ENCODE measurements at regions not wholly inside any gene's neighbourhood (a gene's known extent, or its start where the extent isn't known, plus 50 kb on each side); places are given as distances from the start of the nearest gene placed in this dataset.

DNA sequence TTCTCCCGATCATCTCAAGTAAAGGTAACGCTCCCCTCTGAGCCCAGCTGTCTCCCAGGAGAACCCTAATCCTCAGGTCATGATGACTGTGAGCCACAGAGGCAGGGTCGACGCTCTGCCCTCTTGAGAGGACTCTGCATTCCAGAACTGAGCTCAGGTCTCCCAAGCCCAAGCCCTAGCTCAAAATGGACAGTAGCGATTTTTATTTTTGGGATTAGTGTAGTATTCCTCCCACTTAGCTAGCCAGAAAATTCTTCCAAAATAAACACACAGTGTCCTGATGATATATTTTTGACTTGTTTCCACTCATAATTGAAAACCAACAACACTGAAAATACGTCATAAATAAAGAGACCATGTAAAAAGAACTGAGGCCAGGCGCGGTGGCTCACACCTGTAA is 462.0 kb upstream of the MGMT start:
- no peaks in the 10 kb centered on the region for H3K4me1 Mint-ChIP-seq
- no peaks in the 10 kb centered on the region for H3K9me3 ChIP-seq (ENCODE audit: control insufficient read depth, low read length, poor library complexity, severe bottlenecking)
- no peaks in the 10 kb centered on the region for H3K36me3 Mint-ChIP-seq (ENCODE audit: low read depth)
- ATAC-seq (no peak), DNase-seq (no peak)
- no peak overlapping the region for H3K27ac Mint-ChIP-seq
- H3K27me3 Mint-ChIP-seq, result no peaks in the 10 kb centered on the region
- no peak overlapping the region for H3K4me3 Mint-ChIP-seq

DNA sequence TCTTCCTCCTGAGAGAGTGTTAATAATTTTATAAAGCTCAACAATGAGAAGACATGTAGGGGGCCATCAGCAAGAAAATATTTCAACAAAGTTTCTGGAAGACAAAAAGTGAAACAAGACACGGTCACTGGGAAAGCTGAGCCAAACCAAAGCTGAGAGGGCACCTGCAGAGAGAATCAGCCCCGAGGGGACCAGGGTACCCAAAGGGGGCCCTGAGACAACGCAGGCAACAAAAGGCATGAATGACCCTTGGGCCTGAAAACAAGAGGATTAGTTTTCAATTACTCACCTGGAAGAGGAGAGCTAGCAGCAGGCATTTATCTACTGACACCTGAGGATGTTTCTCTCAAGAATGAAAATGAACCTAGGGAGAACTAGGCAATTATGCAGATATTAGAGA is 461.2 kb upstream of the MGMT start:
- H3K9me3 ChIP-seq (ENCODE audit: control insufficient read depth, low read length, poor library complexity, severe bottlenecking), result no peaks in the 10 kb centered on the region
- H3K36me3 Mint-ChIP-seq (ENCODE audit: low read depth), result no peaks in the 10 kb centered on the region
- ATAC-seq, result no peak
- no peaks in the 10 kb centered on the region for H3K4me1 Mint-ChIP-seq
- no peak overlapping the region for H3K4me3 Mint-ChIP-seq
- no peak overlapping the region for H3K27ac Mint-ChIP-seq
- no peaks in the 10 kb centered on the region for H3K27me3 Mint-ChIP-seq
- no peak for DNase-seq

DNA sequence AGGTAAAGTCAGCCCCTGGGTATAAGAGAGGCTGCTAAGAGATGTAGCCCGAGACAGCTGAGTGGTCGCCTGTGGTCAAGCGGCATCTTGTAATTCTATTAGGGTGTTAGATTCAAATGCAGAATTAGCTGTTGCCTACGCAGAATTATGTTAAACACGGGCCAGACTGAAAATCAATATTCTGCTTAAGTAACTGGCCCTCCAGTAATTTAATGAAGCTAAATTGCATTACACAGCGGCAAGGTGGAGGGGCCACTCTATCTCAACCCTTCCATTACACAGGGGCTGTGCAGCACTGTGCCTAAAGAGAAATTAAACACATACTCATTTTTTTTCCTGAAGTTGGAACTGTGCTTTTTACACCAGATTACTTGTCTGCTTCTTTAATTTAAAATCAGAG is 448.5 kb upstream of the MGMT start:
- no peaks in the 10 kb centered on the region for H3K9me3 ChIP-seq (ENCODE audit: control insufficient read depth, low read length, poor library complexity, severe bottlenecking)
- ATAC-seq, result no peak
- H3K4me3 Mint-ChIP-seq, result no peak overlapping the region
- H3K4me1 Mint-ChIP-seq, result no peaks in the 10 kb centered on the region
- H3K27me3 Mint-ChIP-seq, result no peaks in the 10 kb centered on the region
- H3K36me3 Mint-ChIP-seq (ENCODE audit: low read depth), result no peaks in the 10 kb centered on the region
- no peak for DNase-seq
- H3K27ac Mint-ChIP-seq, result no peak overlapping the region

DNA sequence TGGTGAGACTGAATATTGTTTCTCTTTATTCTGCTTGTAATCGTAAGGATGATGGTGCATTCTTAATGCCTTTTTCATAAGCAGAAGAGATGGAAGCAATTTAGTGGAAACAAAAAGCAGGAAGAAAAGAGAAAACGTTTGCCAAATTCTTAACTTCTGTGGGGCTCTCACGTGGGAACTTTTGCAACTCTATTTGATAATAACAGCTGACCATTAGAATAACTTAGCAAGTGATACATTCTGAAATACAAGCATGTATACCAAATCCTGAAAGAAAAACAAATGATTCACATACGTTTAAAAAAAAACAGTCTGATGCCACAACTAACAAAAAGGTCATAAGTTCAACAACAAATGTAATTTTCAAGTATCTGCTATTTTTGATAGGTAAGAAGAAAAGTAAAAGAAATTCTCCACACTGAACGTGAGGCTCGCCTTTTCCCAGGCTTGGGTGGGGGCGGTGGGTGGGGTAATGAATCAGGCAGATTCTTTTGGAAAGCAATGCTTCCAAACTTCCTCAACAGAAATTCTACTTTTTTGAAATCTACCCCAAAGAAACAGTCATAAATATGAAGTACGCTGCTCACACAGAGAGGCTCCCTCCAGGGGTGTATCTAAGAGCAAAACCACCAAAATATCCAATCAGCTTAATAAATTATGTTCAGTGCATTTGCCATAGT is 446.2 kb upstream of the MGMT start:
- Mint-ChIP-seq H3K27ac (no peak overlapping the region), H3K27me3 (peaks cover 6% of the 10 kb centered on the region), H3K36me3 (ENCODE audit: low read depth) (no peaks in the 10 kb centered on the region), H3K4me1 (no peaks in the 10 kb centered on the region), H3K4me3 (no peak overlapping the region)
- no peaks in the 10 kb centered on the region for H3K9me3 ChIP-seq (ENCODE audit: control insufficient read depth, low read length, poor library complexity, severe bottlenecking)
- DNase-seq (no peak), ATAC-seq (no peak)

DNA sequence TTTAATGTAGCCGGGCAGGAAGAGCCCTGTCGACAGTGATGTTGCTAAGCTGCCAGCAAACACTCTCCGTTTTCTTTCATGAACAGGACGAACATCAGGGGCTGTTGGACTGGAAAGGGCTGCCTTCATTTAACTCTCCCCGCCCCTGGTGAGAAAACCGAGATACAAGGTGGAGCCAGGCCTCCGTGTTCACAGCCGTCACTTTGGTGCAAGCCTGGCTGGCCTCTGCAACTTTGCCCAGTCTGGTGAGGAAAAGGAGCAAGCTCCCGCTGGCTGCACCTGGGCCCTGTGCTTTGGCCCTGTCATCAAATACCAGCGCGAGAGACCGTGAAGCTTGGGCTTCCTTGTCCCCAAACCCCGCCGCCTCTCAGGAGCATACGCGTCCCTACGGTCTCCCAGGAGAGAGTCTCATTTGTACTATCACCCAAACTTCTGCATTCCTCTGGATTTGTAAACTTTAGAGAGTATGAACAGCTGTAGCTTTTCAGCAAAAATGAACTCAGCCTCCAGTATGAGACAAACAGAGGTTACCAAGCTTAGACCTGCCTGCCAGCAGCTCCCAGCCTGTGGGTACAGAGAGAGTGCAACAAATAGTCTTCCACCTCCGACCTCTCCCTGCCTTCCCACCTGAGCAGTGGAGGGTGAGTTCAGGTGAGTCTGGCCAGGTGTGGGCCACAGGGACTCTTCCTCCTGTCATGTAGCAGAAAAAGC is 445.3 kb upstream of the MGMT start:
- H3K9me3 ChIP-seq (ENCODE audit: control insufficient read depth, low read length, poor library complexity, severe bottlenecking), result no peaks in the 10 kb centered on the region
- ATAC-seq, result no peak
- no peak overlapping the region for H3K27ac Mint-ChIP-seq
- H3K27me3 Mint-ChIP-seq, result peaks cover 6% of the 10 kb centered on the region
- no peaks in the 10 kb centered on the region for H3K4me1 Mint-ChIP-seq
- H3K36me3 Mint-ChIP-seq (ENCODE audit: low read depth), result no peaks in the 10 kb centered on the region
- no peak overlapping the region for H3K4me3 Mint-ChIP-seq
- no peak for DNase-seq

DNA sequence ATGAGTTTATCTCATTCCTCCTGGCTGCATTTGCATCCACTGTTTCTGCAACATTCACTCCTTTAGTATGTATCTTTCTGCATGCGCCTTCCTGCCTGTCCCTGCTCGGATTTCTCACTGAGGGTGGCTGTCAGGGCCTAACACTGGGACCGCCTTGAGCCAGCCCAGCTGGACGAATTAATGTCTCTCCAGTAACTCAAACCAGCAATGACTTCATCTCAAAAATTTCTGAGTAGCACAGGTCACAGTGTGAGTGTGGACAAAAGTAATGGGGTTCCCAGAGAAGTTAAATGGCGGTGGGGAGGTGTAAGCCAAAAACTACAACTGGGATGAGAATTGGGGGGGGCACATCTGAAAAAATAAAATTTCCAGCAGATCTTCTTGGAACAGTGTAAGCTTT is 444.0 kb upstream of the MGMT start:
- H3K36me3 Mint-ChIP-seq (ENCODE audit: low read depth), result no peaks in the 10 kb centered on the region
- no peak overlapping the region for H3K27ac Mint-ChIP-seq
- no peaks in the 10 kb centered on the region for H3K4me1 Mint-ChIP-seq
- H3K9me3 ChIP-seq (ENCODE audit: control insufficient read depth, low read length, poor library complexity, severe bottlenecking), result no peaks in the 10 kb centered on the region
- H3K27me3 Mint-ChIP-seq, result peaks cover 6% of the 10 kb centered on the region
- no peak for ATAC-seq
- H3K4me3 Mint-ChIP-seq, result no peak overlapping the region
- DNase-seq, result no peak

DNA sequence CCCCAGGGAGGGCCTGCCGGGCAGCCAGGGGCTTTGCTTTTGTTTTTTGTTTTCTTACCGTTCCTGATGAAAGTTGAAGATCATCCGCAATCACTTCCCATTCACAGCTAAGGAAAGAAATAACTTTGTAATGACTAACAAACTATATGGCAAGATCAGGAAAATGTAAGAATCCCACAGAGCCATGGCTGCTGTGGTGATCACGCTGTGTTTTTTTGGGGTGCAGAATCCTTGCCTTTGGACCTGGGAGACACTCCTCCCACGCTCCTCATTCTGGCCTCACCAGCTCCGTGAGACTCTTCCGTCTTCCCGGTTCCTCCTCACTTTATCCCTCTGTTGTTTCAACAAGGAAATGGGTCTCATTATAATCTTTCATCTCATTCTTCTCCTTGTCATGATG is 443.0 kb upstream of the MGMT start:
- Mint-ChIP-seq H3K27ac (no peak overlapping the region), H3K27me3 (peaks cover 6% of the 10 kb centered on the region), H3K4me1 (no peaks in the 10 kb centered on the region), H3K36me3 (ENCODE audit: low read depth) (no peaks in the 10 kb centered on the region), H3K4me3 (no peak overlapping the region)
- H3K9me3 ChIP-seq (ENCODE audit: control insufficient read depth, low read length, poor library complexity, severe bottlenecking), result no peaks in the 10 kb centered on the region
- ATAC-seq, result no peak
- no peak for DNase-seq

DNA sequence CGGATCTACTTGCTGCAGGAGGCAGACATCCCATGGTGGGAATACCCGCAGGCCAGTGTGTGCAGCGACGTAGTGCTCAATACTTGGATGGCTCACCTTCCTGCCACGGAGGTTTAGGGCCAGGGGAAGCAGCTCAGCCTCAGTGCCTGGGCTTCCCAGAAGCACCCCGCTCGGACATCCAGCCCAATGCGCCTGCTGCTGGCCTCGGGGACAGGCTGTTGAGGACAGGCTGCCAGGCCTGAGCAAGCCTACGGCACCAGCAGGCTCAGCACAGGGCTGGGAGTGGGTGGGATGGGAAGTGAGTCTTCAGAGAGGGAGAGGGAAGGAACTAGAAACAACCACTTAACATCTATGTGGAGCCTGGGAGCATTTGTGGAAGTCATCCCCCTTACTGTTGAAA is 441.3 kb upstream of the MGMT start:
- ATAC-seq (no peak), DNase-seq (no peak)
- H3K4me3 Mint-ChIP-seq, result no peak overlapping the region
- H3K36me3 Mint-ChIP-seq (ENCODE audit: low read depth), result no peaks in the 10 kb centered on the region
- no peaks in the 10 kb centered on the region for H3K9me3 ChIP-seq (ENCODE audit: control insufficient read depth, low read length, poor library complexity, severe bottlenecking)
- no peaks in the 10 kb centered on the region for H3K4me1 Mint-ChIP-seq
- H3K27ac Mint-ChIP-seq, result no peak overlapping the region
- H3K27me3 Mint-ChIP-seq, result peaks cover 6% of the 10 kb centered on the region

DNA sequence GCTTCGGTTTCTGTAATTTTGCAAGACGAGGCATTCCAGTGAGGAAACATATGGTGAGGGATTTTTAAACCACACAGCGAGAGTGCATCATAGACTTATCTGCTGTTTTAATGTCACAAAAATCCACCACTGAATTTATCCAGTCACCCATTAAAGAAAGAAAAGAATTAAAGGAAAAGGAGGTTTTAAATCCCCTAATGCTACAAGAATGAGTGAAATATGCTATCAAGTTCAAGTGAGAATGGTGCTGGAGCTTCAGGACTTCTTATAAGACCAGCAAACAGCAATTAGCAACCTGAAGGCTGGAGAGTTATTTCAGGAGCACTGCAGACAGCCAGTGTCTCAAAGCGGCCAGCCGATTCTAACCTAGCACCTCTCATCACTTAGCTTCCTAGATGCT is 439.1 kb upstream of the MGMT start:
- Mint-ChIP-seq H3K27me3 (peaks cover 17% of the 10 kb centered on the region), H3K36me3 (ENCODE audit: low read depth) (no peaks in the 10 kb centered on the region), H3K4me1 (peaks cover 5% of the 10 kb centered on the region), H3K27ac (no peak overlapping the region), H3K4me3 (no peak overlapping the region)
- DNase-seq (no peak), ATAC-seq (no peak)
- H3K9me3 ChIP-seq (ENCODE audit: control insufficient read depth, low read length, poor library complexity, severe bottlenecking), result no peaks in the 10 kb centered on the region

DNA sequence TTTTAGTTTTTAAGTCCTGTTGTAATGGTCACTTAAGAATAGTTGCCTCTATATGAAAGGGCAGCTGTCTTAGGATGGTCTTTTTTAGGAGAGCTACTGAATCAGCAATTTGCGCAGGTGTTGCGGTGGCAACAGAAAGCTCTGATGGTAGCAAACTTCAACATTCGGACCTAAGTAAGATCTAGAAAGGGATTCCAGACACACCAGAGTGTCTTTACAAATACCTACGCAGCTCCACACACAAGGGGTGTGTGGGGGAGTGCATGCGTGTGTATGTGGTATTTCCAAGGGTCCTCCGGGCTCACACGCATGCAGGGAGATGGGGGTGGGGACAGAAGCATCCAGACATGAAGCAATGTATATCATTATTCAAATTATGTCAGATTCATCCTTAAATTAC is 438.6 kb upstream of the MGMT start:
- peaks cover 18% of the 10 kb centered on the region for H3K27me3 Mint-ChIP-seq
- no peak for DNase-seq

DNA sequence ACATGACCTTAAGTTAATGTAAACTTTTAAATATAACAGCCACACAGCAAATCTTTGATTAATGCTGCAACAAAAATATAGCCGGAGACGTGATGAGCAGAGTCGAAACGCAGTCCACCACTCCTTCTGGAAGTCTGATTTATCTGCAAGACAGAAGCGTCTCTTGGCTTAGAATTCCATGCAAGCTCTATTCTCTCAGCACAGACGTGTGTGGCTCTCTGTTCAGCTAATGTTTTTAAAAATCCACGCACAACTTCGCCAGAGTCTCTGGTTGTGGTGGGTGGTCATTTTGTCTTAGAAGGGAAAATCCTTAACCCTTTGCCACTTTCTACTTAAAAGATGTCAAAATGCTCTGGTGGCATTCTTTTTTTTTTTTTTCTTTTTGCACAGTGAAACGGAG is 438.0 kb upstream of the MGMT start:
- peaks cover 8% of the 10 kb centered on the region for H3K4me1 Mint-ChIP-seq
- no peak for DNase-seq
- no peaks in the 10 kb centered on the region for H3K9me3 ChIP-seq (ENCODE audit: control insufficient read depth, low read length, poor library complexity, severe bottlenecking)
- no peak overlapping the region for H3K27ac Mint-ChIP-seq
- H3K4me3 Mint-ChIP-seq, result no peak overlapping the region
- no peak for ATAC-seq
- peaks cover 21% of the 10 kb centered on the region for H3K27me3 Mint-ChIP-seq
- no peaks in the 10 kb centered on the region for H3K36me3 Mint-ChIP-seq (ENCODE audit: low read depth)

More for the DNA sequence above, 438.6 kb upstream of the MGMT start:
- Mint-ChIP-seq H3K27ac (no peak overlapping the region), H3K4me3 (no peak overlapping the region), H3K36me3 (ENCODE audit: low read depth) (no peaks in the 10 kb centered on the region), H3K4me1 (peaks cover 5% of the 10 kb centered on the region)
- no peaks in the 10 kb centered on the region for H3K9me3 ChIP-seq (ENCODE audit: control insufficient read depth, low read length, poor library complexity, severe bottlenecking)
- no peak for ATAC-seq

DNA sequence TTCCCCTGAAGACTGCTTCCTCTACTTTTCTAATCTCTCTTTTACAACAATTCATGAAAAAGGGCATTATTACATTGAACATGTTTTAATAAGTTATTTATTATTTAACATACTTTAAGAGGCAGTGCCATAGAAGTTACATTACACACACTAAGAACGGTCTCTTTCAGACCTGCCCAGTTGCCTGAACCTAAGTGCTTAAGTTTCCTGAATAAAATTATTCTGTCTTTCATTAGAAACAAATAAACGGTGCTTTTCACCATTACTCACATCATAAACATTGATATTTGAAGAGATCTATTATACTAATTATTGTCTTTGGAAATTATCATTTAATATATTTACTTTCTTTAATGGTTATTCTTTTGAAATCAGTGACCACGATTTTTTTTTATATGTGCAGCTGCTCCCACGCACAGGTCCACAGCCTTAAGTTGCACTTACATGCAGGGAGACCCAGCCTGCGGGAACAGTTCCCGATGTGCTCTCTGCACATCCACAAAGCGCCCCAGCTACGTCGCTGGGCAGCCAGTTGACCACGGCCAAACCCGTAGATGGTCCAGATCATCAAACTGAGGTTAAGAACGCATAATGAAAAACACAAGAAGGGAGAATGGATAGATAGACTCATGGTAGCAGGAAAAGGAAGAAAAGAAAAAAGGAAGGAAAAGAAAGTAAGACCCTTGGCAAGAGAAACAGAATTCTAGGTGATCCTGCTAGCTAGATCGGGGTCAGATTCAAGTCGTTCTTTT is 437.0 kb upstream of the MGMT start:
- H3K27ac Mint-ChIP-seq, result no peak overlapping the region
- no peaks in the 10 kb centered on the region for H3K9me3 ChIP-seq (ENCODE audit: control insufficient read depth, low read length, poor library complexity, severe bottlenecking)
- H3K36me3 Mint-ChIP-seq (ENCODE audit: low read depth), result no peaks in the 10 kb centered on the region
- peaks cover 24% of the 10 kb centered on the region for H3K27me3 Mint-ChIP-seq
- no peak for ATAC-seq
- H3K4me3 Mint-ChIP-seq, result no peak overlapping the region
- no peak for DNase-seq
- H3K4me1 Mint-ChIP-seq, result peaks cover 8% of the 10 kb centered on the region

DNA sequence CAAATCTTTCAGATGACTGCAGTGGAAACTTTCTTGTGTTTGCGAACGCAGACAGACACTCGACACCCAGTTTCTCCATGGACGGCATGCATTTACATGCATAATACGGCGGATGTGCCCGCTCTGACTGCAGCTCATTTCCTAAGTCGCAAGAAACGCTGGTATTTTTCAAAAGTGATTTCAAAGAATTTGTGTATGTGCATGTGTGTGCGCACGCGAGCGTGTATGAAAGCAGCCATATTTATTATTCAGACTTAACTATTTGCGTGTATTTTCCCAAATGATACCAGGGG is 436.5 kb upstream of the MGMT start:
- no peaks in the 10 kb centered on the region for H3K36me3 Mint-ChIP-seq (ENCODE audit: low read depth)
- no peak overlapping the region for H3K4me3 Mint-ChIP-seq
- H3K9me3 ChIP-seq (ENCODE audit: control insufficient read depth, low read length, poor library complexity, severe bottlenecking), result no peaks in the 10 kb centered on the region
- DNase-seq (no peak), ATAC-seq (no peak)
- peaks cover 27% of the 10 kb centered on the region for H3K27me3 Mint-ChIP-seq
- H3K27ac Mint-ChIP-seq, result no peak overlapping the region
- peaks cover 11% of the 10 kb centered on the region for H3K4me1 Mint-ChIP-seq

Data from T-helper 17 cell (primary cell).